Adipocyte (in vitro differentiated cells): ENCODE measurements at regions not wholly inside any gene's neighbourhood (a gene's known extent, or its start where the extent isn't known, plus 50 kb on each side); places are given as distances from the start of the nearest gene placed in this dataset.

ENCODE experiments used
- DNase-seq: peaks from one replicate; pipeline ENCODE4 v3.0.0-alpha.2; 2015; ENCODE audit warnings: low read depth
- H3K27me3 ChIP-seq: replicated peaks from 2 replicates; pipeline ENCODE4 v1.7.0; 2013; ENCODE audit warnings: mild to moderate bottlenecking, low read length, moderate library complexity; ENCODE audit not compliant: control insufficient read depth, insufficient read depth
- H3K36me3 ChIP-seq: 2 replicates; pipeline ENCODE4 v1.7.0; 2013; ENCODE audit warnings: low read length, mild to moderate bottlenecking, moderate library complexity; ENCODE audit not compliant: control insufficient read depth, insufficient read depth, severe bottlenecking
- H3K4me1 ChIP-seq: 2 replicates; pipeline ENCODE4 v1.7.0; 2013; ENCODE audit warnings: mild to moderate bottlenecking, low read length, moderate library complexity; ENCODE audit not compliant: control insufficient read depth, insufficient read depth
- H3K4me3 ChIP-seq: 2 replicates; pipeline ENCODE4 v1.7.0; 2013; ENCODE audit warnings: mild to moderate bottlenecking, low read length, moderate library complexity
- H3K9ac ChIP-seq: 2 replicates; pipeline ENCODE4 v1.7.0; 2013; ENCODE audit warnings: mild to moderate bottlenecking, low read length, moderate library complexity
- H3K9me3 ChIP-seq: 2 replicates; pipeline ENCODE4 v1.7.0; 2013; ENCODE audit warnings: mild to moderate bottlenecking, low read length, moderate library complexity; ENCODE audit not compliant: control insufficient read depth

GRCh38 chr16:79673635-79674034, 73.1 kb upstream of the MAF start:
- Histone ChIP-seq H3K4me1 (no peaks in the 10 kb centered on the region), H3K27me3 (no peaks in the 10 kb centered on the region), H3K9me3 (no peaks in the 10 kb centered on the region), H3K4me3 (no peak overlapping the region), H3K9ac (no peak overlapping the region), H3K36me3 (no peaks in the 10 kb centered on the region)
- DNase-seq = no peak

GRCh38 chr16:79672524-79672923, 72.0 kb upstream of the MAF start:
- H3K36me3 ChIP-seq = no peaks in the 10 kb centered on the region
- H3K4me1 ChIP-seq = no peaks in the 10 kb centered on the region
- DNase-seq = no peak
- H3K9me3 ChIP-seq = no peaks in the 10 kb centered on the region
- no peaks in the 10 kb centered on the region for H3K27me3 ChIP-seq
- H3K9ac ChIP-seq = no peak overlapping the region
- no peak overlapping the region for H3K4me3 ChIP-seq

- H3K9me3 ChIP-seq = no peaks in the 10 kb centered on the region
- no peak for DNase-seq
- H3K9ac ChIP-seq = no peak overlapping the region
- H3K4me1 ChIP-seq = no peaks in the 10 kb centered on the region
- no peaks in the 10 kb centered on the region for H3K27me3 ChIP-seq
- no peak overlapping the region for H3K4me3 ChIP-seq
- H3K36me3 ChIP-seq = no peaks in the 10 kb centered on the region
These were observed 68.0 kb upstream of the MAF start for GRCh38 chr16:79668502-79668901.

GRCh38 chr16:79665970-79666369, 65.4 kb upstream of the MAF start:
- Histone ChIP-seq H3K4me3 (no peak overlapping the region), H3K4me1 (no peaks in the 10 kb centered on the region), H3K36me3 (no peaks in the 10 kb centered on the region), H3K27me3 (no peaks in the 10 kb centered on the region), H3K9me3 (no peaks in the 10 kb centered on the region), H3K9ac (no peak overlapping the region)
- no peak for DNase-seq

GRCh38 chr16:79664407-79664806, 63.9 kb upstream of the MAF start:
- no peak overlapping the region for H3K9ac ChIP-seq
- no peak for DNase-seq
- H3K9me3 ChIP-seq = no peaks in the 10 kb centered on the region
- no peaks in the 10 kb centered on the region for H3K36me3 ChIP-seq
- H3K27me3 ChIP-seq = no peaks in the 10 kb centered on the region
- no peak overlapping the region for H3K4me3 ChIP-seq
- no peaks in the 10 kb centered on the region for H3K4me1 ChIP-seq

GRCh38 chr16:79662669-79663313, 62.3 kb upstream of the MAF start:
- H3K36me3 ChIP-seq = no peaks in the 10 kb centered on the region
- H3K9ac ChIP-seq = no peak overlapping the region
- DNase-seq = no peak
- no peak overlapping the region for H3K4me3 ChIP-seq
- no peaks in the 10 kb centered on the region for H3K9me3 ChIP-seq
- peaks cover 8% of the 10 kb centered on the region for H3K4me1 ChIP-seq
- no peaks in the 10 kb centered on the region for H3K27me3 ChIP-seq

GRCh38 chr16:79662122-79662521, 61.6 kb upstream of the MAF start:
- no peak overlapping the region for H3K4me3 ChIP-seq
- H3K9me3 ChIP-seq = no peaks in the 10 kb centered on the region
- H3K4me1 ChIP-seq = peaks cover 8% of the 10 kb centered on the region
- H3K27me3 ChIP-seq = no peaks in the 10 kb centered on the region
- H3K9ac ChIP-seq = no peak overlapping the region
- H3K36me3 ChIP-seq = no peaks in the 10 kb centered on the region
- no peak for DNase-seq

- Histone ChIP-seq H3K4me3 (no peak overlapping the region), H3K27me3 (no peaks in the 10 kb centered on the region), H3K36me3 (no peaks in the 10 kb centered on the region), H3K4me1 (peaks cover 8% of the 10 kb centered on the region), H3K9me3 (no peaks in the 10 kb centered on the region), H3K9ac (no peak overlapping the region)
- DNase-seq = no peak
These were observed 61.0 kb upstream of the MAF start for GRCh38 chr16:79661578-79661977.

GRCh38 chr16:79659344-79659743, 58.8 kb upstream of the MAF start:
- DNase-seq = no peak
- no peaks in the 10 kb centered on the region for H3K27me3 ChIP-seq
- H3K9me3 ChIP-seq = no peaks in the 10 kb centered on the region
- H3K4me1 ChIP-seq = peaks cover 8% of the 10 kb centered on the region
- no peaks in the 10 kb centered on the region for H3K36me3 ChIP-seq
- no peak overlapping the region for H3K9ac ChIP-seq
- H3K4me3 ChIP-seq = no peak overlapping the region

- H3K36me3 ChIP-seq = no peaks in the 10 kb centered on the region
- no peaks in the 10 kb centered on the region for H3K9me3 ChIP-seq
- H3K9ac ChIP-seq = no peak overlapping the region
- no peaks in the 10 kb centered on the region for H3K27me3 ChIP-seq
- H3K4me1 ChIP-seq = peaks cover 14% of the 10 kb centered on the region
- H3K4me3 ChIP-seq = no peak overlapping the region
- DNase-seq = peak; percentile 16
These were observed 57.9 kb upstream of the MAF start for GRCh38 chr16:79658301-79659033.

- Histone ChIP-seq H3K36me3 (no peaks in the 10 kb centered on the region), H3K4me3 (no peak overlapping the region), H3K4me1 (peaks cover 28% of the 10 kb centered on the region), H3K9me3 (no peaks in the 10 kb centered on the region), H3K9ac (no peak overlapping the region), H3K27me3 (no peaks in the 10 kb centered on the region)
- no peak for DNase-seq
These were observed 56.1 kb upstream of the MAF start for GRCh38 chr16:79656553-79657115.
